SU-DHL-6 (cell line): ENCODE measurements at regions not wholly inside any gene's neighbourhood (a gene's known extent, or its start where the extent isn't known, plus 50 kb on each side); places are given as distances from the start of the nearest gene placed in this dataset.

Experiments
- H2AFZ ChIP-seq: fragments of 200-600 bp; sonication (generic); 2 replicates; pipeline ENCODE4 v1.6.1; 2014; ENCODE audit warnings: low read depth, mild to moderate bottlenecking, moderate library complexity, mixed read lengths, antibody characterized with exemption, low read length; ENCODE audit not compliant: severe bottlenecking
- H3F3A ChIP-seq: fragments of 200-600 bp; shearing (Covaris generic); 2 replicates; pipeline ENCODE4 v1.6.0; 2016; ENCODE audit warnings: antibody characterized with exemption, mild to moderate bottlenecking; ENCODE audit not compliant: insufficient read depth
- H3K27ac ChIP-seq: fragments of 200-600 bp; sonication (generic); 2 replicates; pipeline ENCODE4 v1.5.1; 2016; ENCODE audit warnings: low read depth, mild to moderate bottlenecking, low read length, moderate library complexity, mixed read lengths
- H3K27me3 ChIP-seq: fragments of 200-600 bp; sonication (generic), shearing (Covaris generic); 2 replicates; pipeline ENCODE4 v1.6.0; 2014; ENCODE audit warnings: mild to moderate bottlenecking, low read length
- H3K36me3 ChIP-seq: fragments of 200-600 bp; sonication (generic); 2 replicates; pipeline ENCODE4 v1.6.1; 2014; ENCODE audit warnings: mild to moderate bottlenecking, low read length, mixed read lengths
- H3K4me2 ChIP-seq: fragments of 300-600, 200-600 bp; shearing (Covaris generic), sonication (generic); 2 replicates; pipeline ENCODE4 v1.6.0; 2014; ENCODE audit warnings: low read length, low read depth, mild to moderate bottlenecking; ENCODE audit not compliant: poor library complexity, severe bottlenecking
- H3K4me3 ChIP-seq: fragments of 200-600 bp; sonication (generic); 2 replicates; pipeline ENCODE4 v1.5.1; 2014; ENCODE audit warnings: antibody characterized with exemption, low read length, mild to moderate bottlenecking, mixed read lengths; ENCODE audit not compliant: insufficient read depth, poor library complexity, severe bottlenecking
- H3K79me2 ChIP-seq: fragments of 200-600 bp; sonication (generic); 2 replicates; pipeline ENCODE4 v1.6.1; 2014; ENCODE audit warnings: mild to moderate bottlenecking, low read length, moderate library complexity; ENCODE audit not compliant: insufficient read depth
- H3K9ac ChIP-seq: fragments of 200-600 bp; sonication (generic); 2 replicates; pipeline ENCODE4 v1.7.0; 2014; ENCODE audit warnings: mild to moderate bottlenecking, low read length
- H3K9me2 ChIP-seq: fragments of 200-600 bp; sonication (generic); replicated peaks from 2 replicates; pipeline ENCODE4 v1.6.1; 2014; ENCODE audit warnings: low read length; ENCODE audit not compliant: insufficient read depth
- H3K9me3 ChIP-seq: fragments of 200-600 bp; sonication (generic); 2 replicates; pipeline ENCODE4 v1.6.1; 2014; ENCODE audit warnings: low read length, mixed read lengths; ENCODE audit not compliant: insufficient read depth
- H4K20me1 ChIP-seq: fragments of 200-600 bp; sonication (generic); 2 replicates; pipeline ENCODE4 v1.6.1; 2014; ENCODE audit warnings: low read depth, mild to moderate bottlenecking, antibody characterized with exemption, low read length, moderate library complexity, mixed read lengths
- CTCF ChIP-seq: fragments of 200-600 bp; sonication (generic); IDR thresholded peaks from one replicate; pipeline ENCODE4 v1.5.1; 2017; ENCODE audit warnings: antibody characterized with exemption, mild to moderate bottlenecking, low read length, moderate library complexity; ENCODE audit not compliant: insufficient read depth, poor library complexity, severe bottlenecking
- EZH2phosphoT487 ChIP-seq: fragments of 200-600 bp; sonication (generic), shearing (Covaris generic); conservative IDR thresholded peaks from 2 replicates; pipeline ENCODE4 v1.6.1; 2018; ENCODE audit warnings: mild to moderate bottlenecking, antibody characterized with exemption, low read length, moderate library complexity, mixed read lengths

- no peaks in the 10 kb centered on the region for H3K36me3 ChIP-seq
- no peaks in the 10 kb centered on the region for H4K20me1 ChIP-seq
- no peaks in the 10 kb centered on the region for H3K9me3 ChIP-seq
- no peak overlapping the region for H3K4me3 ChIP-seq
- H3F3A ChIP-seq, result no peaks in the 10 kb centered on the region
- TF ChIP-seq EZH2phosphoT487, result no peak
- TF ChIP-seq CTCF, result no peak
- H3K9ac ChIP-seq, result no peak overlapping the region
- no peaks in the 10 kb centered on the region for H3K79me2 ChIP-seq
- H3K9me2 ChIP-seq, result no peaks in the 10 kb centered on the region
- no peak overlapping the region for H3K27ac ChIP-seq
- H3K4me2 ChIP-seq, result no peak overlapping the region
- no peaks in the 10 kb centered on the region for H3K27me3 ChIP-seq
- no peak overlapping the region for H2AFZ ChIP-seq
Measured at GRCh38 chr5:4553978-4554377, 586.2 kb upstream of the ADAMTS16 start.

- Histone ChIP-seq H3K4me2 (no peak overlapping the region), H3K9me3 (0 out of 2 replicates have a peak, but pooled peaks cover 2% of the 10 kb centered on the region), H3K27me3 (no peaks in the 10 kb centered on the region), H3K36me3 (no peaks in the 10 kb centered on the region), H3K9me2 (no peaks in the 10 kb centered on the region), H3K9ac (no peak overlapping the region), H2AFZ (no peak overlapping the region), H3F3A (no peaks in the 10 kb centered on the region), H3K4me3 (no peak overlapping the region), H4K20me1 (no peaks in the 10 kb centered on the region), H3K79me2 (no peaks in the 10 kb centered on the region), H3K27ac (no peak overlapping the region)
- no peak for TF ChIP-seq CTCF
- TF ChIP-seq EZH2phosphoT487, result no peak
Measured at GRCh38 chr5:4555725-4556285, 584.3 kb upstream of the ADAMTS16 start.

- Histone ChIP-seq H3K27ac (no peak overlapping the region), H3K4me3 (no peak overlapping the region), H3K79me2 (no peaks in the 10 kb centered on the region), H3K27me3 (no peaks in the 10 kb centered on the region), H3K9me2 (no peaks in the 10 kb centered on the region), H2AFZ (no peak overlapping the region), H3K4me2 (no peak overlapping the region), H4K20me1 (no peaks in the 10 kb centered on the region), H3K9me3 (0 out of 2 replicates have a peak, but pooled peaks cover 6% of the 10 kb centered on the region), H3K9ac (no peak overlapping the region), H3K36me3 (no peaks in the 10 kb centered on the region), H3F3A (no peaks in the 10 kb centered on the region)
- TF ChIP-seq CTCF, result no peak
- TF ChIP-seq EZH2phosphoT487, result no peak
Measured at GRCh38 chr5:4561403-4561802, 578.7 kb upstream of the ADAMTS16 start.
